Activated T-cell treated with anti-CD3 and anti-CD28 coated beads, Interleukin-2, amount 50 U/mL, for 72 hours (primary cell): ENCODE measurements at regions not wholly inside any gene's neighbourhood (a gene's known extent, or its start where the extent isn't known, plus 50 kb on each side); places are given as distances from the start of the nearest gene placed in this dataset.
A peak's percentile ranks its signal among the peaks of the same experiment; 100 is the strongest.

ENCODE experiments used
- ATAC-seq, 2 donors: fragments of 150-1000 bp; cut with Tn5 transposase; replicated peaks in 1 of 2; 2 replicates each; pipeline ENCODE4 v1.10.0; 2021; ENCODE audit warnings: moderate library complexity in 2 of 2, mild to moderate bottlenecking in 1 of 2
- DNase-seq, 2 donors: peaks; one replicate each; pipeline ENCODE4 v3.0.0; 2021 to 2022; ENCODE audit warnings: mixed read lengths in 1 of 2
- H3K27ac Mint-ChIP-seq: one replicate; pipeline ENCODE4 v1.8.0; 2022; ENCODE audit warnings: mild to moderate bottlenecking, moderate library complexity, mixed read lengths
- H3K27me3 Mint-ChIP-seq: one replicate; pipeline ENCODE4 v1.8.0; 2022; ENCODE audit warnings: low read depth, mixed read lengths
- H3K36me3 Mint-ChIP-seq, 2 donors: one replicate each; pipeline ENCODE4 v1.8.0; 2022; ENCODE audit warnings: mixed read lengths in 2 of 2, mild to moderate bottlenecking in 1 of 2; ENCODE audit not compliant: insufficient read depth in 2 of 2
- H3K4me1 Mint-ChIP-seq: one replicate; pipeline ENCODE4 v1.8.0; 2022; ENCODE audit warnings: low read depth, mixed read lengths
- H3K4me3 Mint-ChIP-seq, 2 donors: one replicate each; pipeline ENCODE4 v1.8.0; 2022; ENCODE audit warnings: mild to moderate bottlenecking in 2 of 2, mixed read lengths in 2 of 2, moderate library complexity in 2 of 2
- H3K9me3 Mint-ChIP-seq, 2 donors: one replicate each; pipeline ENCODE4 v1.8.0; 2022; ENCODE audit warnings: mixed read lengths in 2 of 2

DNA sequence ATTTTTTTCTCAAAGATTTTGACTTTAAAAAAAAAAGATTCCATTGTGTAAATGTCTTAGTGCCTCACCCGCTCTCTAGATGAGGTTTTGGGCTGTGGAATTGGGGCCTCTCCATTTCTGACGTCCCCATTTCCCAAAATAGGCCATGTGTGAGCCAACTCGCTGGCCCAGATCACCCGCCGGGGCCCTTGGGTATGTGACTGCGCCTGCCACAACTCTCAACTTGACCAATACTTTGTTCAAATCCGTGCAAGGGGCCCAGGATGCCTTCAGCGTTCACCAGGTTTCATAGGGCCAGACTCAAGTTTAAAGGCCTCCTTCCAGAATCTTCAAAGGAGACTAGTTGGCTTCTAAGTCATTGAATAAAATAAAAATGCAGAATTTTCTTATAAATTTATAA, 96.0 kb downstream of the DHCR7 start:
- no peak overlapping the region for H3K27ac Mint-ChIP-seq
- DNase-seq, result no peak
- no peaks in the 10 kb centered on the region for H3K9me3 Mint-ChIP-seq
- H3K36me3 Mint-ChIP-seq, result no peaks in the 10 kb centered on the region
- no peak overlapping the region for H3K4me3 Mint-ChIP-seq
- H3K27me3 Mint-ChIP-seq, result peaks cover 12% of the 10 kb centered on the region
- ATAC-seq, result no peak
- no peaks in the 10 kb centered on the region for H3K4me1 Mint-ChIP-seq

DNA sequence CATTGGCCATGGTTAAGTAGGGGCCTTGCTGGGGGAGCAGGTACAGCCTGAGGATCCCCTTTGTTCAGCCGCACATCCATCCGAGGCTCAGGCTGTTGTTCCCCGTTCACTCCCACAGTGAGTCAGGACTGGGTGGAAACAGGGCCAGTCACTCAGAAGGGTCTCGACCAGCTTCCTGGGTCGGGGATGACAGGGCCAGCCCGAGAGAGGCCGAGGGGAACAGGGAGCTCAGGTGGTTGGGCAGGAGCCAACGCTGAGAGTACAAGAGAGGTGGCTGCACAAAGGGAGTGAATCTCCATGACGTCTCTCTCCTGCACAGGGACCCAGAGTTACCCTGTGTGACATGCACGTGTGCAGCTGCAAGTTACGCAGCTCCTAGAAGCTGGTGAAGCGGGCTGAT, 97.2 kb upstream of the SHANK2 start:
- no peaks in the 10 kb centered on the region for H3K4me1 Mint-ChIP-seq
- no peaks in the 10 kb centered on the region for H3K36me3 Mint-ChIP-seq
- H3K4me3 Mint-ChIP-seq, result no peak overlapping the region
- no peak for DNase-seq
- no peak for ATAC-seq
- H3K27ac Mint-ChIP-seq, result no peak overlapping the region
- H3K27me3 Mint-ChIP-seq, result peaks cover 13% of the 10 kb centered on the region
- H3K9me3 Mint-ChIP-seq, result no peaks in the 10 kb centered on the region

DNA sequence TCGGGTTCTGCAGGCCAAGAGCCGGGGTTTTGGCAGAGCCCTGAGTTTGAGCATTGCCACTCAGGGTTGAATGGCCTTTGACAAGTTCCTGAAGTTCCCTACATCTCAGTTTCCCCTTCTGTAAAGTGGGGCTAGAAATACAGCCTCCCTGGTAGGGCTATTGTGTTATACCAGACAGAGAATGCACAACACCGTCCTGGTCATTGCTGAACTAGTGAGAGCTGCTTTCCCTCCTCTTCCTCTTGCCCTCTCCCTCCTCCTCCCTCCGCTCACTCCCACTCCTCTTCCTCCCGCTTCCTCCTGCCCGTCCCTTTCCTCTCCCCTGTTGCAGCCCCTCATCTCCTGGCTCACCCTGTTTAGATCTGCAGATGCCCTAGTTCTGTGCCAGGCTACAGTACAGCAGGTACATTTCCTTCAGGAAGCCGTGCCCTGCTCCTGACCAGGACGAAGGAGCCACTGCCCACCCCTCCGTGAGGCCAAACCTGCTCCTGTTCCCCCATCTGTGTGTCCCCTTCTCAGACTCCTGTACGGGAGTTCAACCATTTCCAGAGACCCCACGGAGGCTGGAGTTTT, 91.5 kb upstream of the SHANK2 start:
- Mint-ChIP-seq H3K4me1 (no peaks in the 10 kb centered on the region), H3K27ac (no peak overlapping the region), H3K4me3 (no peak overlapping the region), H3K9me3 (no peaks in the 10 kb centered on the region), H3K36me3 (no peaks in the 10 kb centered on the region), H3K27me3 (peaks cover 21% of the 10 kb centered on the region)
- DNase-seq (no peak), ATAC-seq (no peak)

DNA sequence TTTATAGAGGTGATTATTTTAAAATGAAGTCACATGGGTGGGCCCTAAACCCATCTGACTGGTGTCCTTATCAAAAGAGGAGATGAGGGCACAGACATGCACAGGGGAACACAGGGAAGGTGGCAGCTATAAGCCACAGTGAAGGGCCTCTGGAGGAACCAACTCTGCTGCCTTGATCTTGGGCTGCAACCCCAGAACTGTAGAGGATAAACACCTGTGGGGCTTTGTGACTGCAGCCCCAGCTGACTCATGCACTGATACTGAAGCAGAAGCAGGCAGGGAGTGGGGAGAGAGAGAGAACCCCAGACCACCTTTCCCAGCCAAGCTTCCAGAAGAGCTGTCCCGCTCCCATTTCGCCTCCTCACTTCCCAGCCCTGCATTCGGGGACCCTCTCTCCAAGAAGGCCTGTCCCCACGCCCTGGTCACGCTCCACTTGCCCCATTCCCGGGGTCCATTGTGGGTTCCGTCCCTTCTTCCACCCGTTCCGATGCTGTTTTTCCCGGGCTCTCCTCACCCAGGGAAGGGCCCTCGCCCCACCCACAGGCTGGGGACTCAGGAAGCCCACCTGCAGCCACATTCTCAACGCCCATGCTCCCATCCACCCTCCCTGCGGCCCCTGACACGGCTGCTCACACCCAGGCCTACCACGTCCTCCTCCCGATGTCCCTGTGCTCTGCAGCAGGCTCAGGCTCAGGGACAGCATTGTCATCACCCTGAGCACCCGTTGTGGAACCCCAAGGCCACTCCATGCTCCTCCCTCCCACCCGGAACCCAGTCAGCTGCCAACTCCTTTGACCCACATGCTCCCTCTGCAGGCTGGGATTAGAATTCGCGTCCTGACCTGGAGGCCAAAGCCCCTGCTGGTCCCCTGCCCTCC, 90.8 kb upstream of the SHANK2 start:
- no peaks in the 10 kb centered on the region for H3K4me1 Mint-ChIP-seq
- H3K27ac Mint-ChIP-seq, result no peak overlapping the region
- H3K36me3 Mint-ChIP-seq, result no peaks in the 10 kb centered on the region
- H3K27me3 Mint-ChIP-seq, result peaks cover 23% of the 10 kb centered on the region
- ATAC-seq (no peak), DNase-seq (peak; percentile 7 to 13)
- no peak overlapping the region for H3K4me3 Mint-ChIP-seq
- H3K9me3 Mint-ChIP-seq, result no peaks in the 10 kb centered on the region

DNA sequence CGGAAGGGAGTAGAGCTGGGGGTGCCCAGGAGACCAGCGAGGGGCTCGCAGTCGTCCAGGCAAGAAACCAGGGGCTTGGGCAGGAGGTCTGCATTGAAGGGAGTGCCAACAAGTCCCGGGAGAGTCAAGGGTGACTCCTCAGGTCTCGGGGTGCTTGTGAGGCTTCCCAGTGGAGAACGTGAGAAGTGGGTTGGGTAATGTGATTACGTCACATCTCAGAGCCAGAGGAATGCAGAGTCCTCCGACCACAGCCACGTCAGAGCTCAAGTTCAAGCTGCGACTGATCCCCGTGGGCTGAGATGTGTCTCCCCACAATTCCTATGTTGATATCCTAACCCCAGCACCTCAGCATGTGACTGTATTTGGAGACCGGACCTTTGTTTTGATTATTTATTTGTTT, 89.7 kb upstream of the SHANK2 start:
- no peak overlapping the region for H3K27ac Mint-ChIP-seq
- no peaks in the 10 kb centered on the region for H3K4me1 Mint-ChIP-seq
- H3K36me3 Mint-ChIP-seq, result no peaks in the 10 kb centered on the region
- H3K27me3 Mint-ChIP-seq, result peaks cover 18% of the 10 kb centered on the region
- no peak overlapping the region for H3K4me3 Mint-ChIP-seq
- DNase-seq, result no peak
- H3K9me3 Mint-ChIP-seq, result no peaks in the 10 kb centered on the region
- no peak for ATAC-seq

DNA sequence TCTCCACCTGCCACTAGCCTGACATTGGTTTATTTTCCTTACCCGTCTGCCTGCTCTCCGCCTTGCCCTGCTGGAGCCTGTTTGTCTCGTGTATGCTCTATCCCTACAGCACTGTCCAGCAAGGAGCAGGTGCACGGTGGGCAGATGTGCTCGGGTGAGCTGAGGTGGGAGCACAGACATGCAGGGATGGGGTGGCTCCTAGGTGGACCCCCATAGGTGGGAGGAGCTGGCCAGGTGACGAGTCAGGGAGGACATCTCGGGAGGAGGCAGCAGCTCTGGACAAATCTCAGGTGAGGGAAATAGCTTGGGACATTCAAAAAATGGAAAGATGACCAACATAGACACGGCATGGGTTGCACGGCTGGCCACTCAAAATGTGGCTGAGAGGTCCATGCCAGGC, 89.2 kb upstream of the SHANK2 start:
- no peaks in the 10 kb centered on the region for H3K36me3 Mint-ChIP-seq
- ATAC-seq, result no peak

DNA sequence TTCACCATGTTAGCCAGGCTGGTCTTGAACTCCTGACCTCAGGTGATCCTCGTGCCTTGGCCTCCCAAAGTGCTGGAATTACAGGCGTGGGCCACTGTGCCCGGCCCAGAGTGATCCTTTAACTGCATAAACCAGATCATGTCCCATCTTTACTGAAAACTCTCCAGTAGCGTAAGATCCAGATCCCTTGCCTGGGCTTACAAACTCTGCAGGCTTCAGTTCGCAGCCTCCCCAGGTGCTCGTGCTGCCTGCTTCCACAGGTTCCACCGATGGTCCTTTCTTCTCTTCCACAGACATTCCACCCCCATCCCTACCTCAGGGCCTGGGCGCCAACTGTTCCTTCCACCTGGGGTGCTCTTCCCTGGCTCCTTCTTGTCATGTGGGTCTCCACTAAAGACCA, 88.8 kb upstream of the SHANK2 start:
- DNase-seq (no peak), ATAC-seq (no peak)
- Mint-ChIP-seq H3K36me3 (no peaks in the 10 kb centered on the region), H3K27me3 (peaks cover 18% of the 10 kb centered on the region), H3K27ac (no peak overlapping the region), H3K4me1 (no peaks in the 10 kb centered on the region), H3K9me3 (no peaks in the 10 kb centered on the region), H3K4me3 (no peak overlapping the region)

More for the DNA sequence above, 89.2 kb upstream of the SHANK2 start:
- H3K27me3 Mint-ChIP-seq, result peaks cover 18% of the 10 kb centered on the region
- H3K9me3 Mint-ChIP-seq, result no peaks in the 10 kb centered on the region
- H3K27ac Mint-ChIP-seq, result no peak overlapping the region
- no peaks in the 10 kb centered on the region for H3K4me1 Mint-ChIP-seq
- DNase-seq, result no peak
- H3K4me3 Mint-ChIP-seq, result no peak overlapping the region

DNA sequence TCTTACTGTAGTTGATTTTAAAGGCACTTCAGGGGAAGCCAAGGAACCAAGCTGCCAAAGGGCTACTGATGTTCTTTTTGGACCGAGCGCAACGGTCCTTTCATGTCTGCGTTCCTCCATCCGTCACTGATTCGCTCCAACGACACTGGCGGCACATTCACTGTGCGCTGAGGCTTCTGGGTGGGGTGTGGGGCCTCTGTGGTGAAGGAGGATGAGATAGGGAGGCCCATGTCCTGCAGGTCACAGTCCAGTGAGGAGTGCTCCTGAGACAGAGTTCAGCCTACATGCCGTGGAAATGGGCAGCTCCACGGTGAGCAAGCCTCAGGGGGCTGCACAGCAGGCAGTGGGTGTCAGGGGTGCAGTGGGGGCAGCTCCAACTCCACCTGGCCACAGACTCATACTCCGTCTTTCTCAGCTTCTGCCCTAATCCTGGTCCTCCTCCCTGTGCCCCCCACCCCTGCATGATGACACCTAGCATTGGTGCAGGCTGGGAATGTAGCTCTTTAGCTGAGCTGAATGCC, 87.8 kb upstream of the SHANK2 start:
- no peak overlapping the region for H3K27ac Mint-ChIP-seq
- no peaks in the 10 kb centered on the region for H3K36me3 Mint-ChIP-seq
- ATAC-seq (no peak), DNase-seq (no peak)
- H3K4me3 Mint-ChIP-seq, result no peak overlapping the region
- H3K27me3 Mint-ChIP-seq, result peaks cover 18% of the 10 kb centered on the region
- no peaks in the 10 kb centered on the region for H3K4me1 Mint-ChIP-seq
- no peaks in the 10 kb centered on the region for H3K9me3 Mint-ChIP-seq

DNA sequence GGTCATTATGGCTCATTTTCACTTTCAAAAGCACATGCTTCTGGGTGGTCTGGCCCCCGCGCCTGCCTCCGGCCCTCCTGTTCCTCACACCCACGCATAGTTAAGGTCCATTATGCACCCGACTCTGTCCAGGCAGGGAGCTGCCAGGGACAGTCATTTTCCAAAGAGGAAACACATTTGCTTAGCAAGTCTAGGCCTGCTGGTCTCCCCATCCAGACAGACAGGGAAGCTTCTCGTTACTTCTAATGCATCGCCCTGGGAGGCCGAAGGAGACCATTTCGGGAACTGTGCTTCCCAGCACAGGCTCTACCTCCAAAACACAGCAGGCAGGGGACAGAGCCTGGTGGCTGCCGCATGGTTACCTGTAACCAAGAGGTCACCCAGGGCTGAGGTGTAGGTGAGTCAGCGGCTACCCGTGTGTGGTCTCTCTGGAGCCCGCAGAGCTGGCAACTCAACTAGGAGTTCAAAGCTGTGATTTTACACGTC, 87.1 kb upstream of the SHANK2 start:
- Mint-ChIP-seq H3K27me3 (peaks cover 18% of the 10 kb centered on the region), H3K27ac (no peak overlapping the region), H3K4me3 (no peak overlapping the region), H3K9me3 (no peaks in the 10 kb centered on the region), H3K36me3 (no peaks in the 10 kb centered on the region), H3K4me1 (no peaks in the 10 kb centered on the region)
- ATAC-seq (no peak), DNase-seq (no peak)

DNA sequence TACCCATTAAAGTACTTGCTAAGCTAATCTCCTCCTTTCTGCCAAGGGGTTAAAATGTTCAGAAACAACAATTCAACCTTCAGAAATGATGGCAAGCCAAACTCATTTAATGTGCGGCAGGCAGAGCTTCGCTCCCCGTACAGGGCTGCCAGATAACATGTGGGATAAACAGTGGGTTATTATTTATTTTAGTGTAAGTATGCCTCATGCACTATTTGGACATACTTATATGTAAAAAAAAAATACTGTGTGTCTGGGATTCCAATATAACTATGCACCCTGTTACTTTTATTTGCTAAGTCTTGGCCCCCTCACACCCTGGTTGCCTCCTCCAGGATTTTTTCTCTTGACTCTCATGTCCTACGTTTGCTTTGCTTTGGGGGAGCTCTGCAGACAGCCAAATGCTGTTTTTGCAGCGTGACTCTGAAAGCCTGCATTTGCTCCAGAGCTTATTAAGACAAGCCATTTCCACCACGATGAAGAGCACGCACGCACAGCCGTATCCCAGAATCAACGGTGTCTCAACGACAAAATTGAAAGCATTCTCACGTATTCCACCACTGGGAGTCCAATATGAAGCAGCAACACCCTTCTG, 86.5 kb upstream of the SHANK2 start:
- peaks cover 18% of the 10 kb centered on the region for H3K27me3 Mint-ChIP-seq
- no peak overlapping the region for H3K4me3 Mint-ChIP-seq
- H3K4me1 Mint-ChIP-seq, result no peaks in the 10 kb centered on the region
- H3K36me3 Mint-ChIP-seq, result no peaks in the 10 kb centered on the region
- no peak for DNase-seq
- H3K27ac Mint-ChIP-seq, result no peak overlapping the region
- no peak for ATAC-seq
- no peaks in the 10 kb centered on the region for H3K9me3 Mint-ChIP-seq

DNA sequence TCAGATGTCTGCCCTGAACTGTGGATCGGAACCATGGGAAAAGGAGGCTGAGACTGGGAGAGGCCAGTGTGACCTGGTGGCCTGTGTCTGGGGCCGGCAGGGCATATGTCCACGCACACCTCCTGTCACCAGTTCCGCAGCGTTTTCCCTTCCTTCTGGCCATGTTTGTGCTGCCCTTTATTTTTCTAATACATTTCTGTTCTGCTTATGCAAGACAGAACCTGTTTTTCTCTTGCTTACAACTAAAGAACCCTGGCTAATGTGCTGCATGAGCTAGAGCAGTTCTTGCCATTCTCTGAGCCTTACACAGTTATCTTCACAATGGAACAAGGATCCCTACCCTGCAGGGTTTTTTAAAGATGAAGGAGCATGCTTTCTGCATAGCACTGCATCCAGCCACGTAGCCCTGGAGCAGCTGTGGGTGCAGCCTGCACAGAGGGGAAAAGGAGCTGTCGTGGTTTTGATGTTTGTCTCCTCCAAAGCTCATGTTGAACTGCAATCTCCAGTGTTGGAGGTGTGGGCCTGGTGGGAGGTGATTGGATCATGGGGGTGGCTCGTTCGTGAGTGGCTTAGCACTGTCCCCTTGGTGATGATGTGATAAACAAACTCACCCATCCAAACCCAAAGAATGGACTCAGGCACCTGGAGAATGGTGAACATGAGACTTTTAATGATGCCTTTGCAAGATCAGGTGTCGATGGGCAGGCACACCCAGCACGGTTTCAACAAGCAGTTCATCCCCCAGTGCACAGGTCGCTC, 84.8 kb upstream of the SHANK2 start:
- peaks cover 0 to 3% of the 10 kb centered on the region in 2 donors for H3K36me3 Mint-ChIP-seq
- no peak for DNase-seq
- no peak for ATAC-seq
- H3K27ac Mint-ChIP-seq, result no peak overlapping the region
- peaks cover 18% of the 10 kb centered on the region for H3K27me3 Mint-ChIP-seq
- no peaks in the 10 kb centered on the region for H3K4me1 Mint-ChIP-seq
- H3K9me3 Mint-ChIP-seq, result peaks cover 2% of the 10 kb centered on the region in 2 donors
- no peak overlapping the region for H3K4me3 Mint-ChIP-seq

DNA sequence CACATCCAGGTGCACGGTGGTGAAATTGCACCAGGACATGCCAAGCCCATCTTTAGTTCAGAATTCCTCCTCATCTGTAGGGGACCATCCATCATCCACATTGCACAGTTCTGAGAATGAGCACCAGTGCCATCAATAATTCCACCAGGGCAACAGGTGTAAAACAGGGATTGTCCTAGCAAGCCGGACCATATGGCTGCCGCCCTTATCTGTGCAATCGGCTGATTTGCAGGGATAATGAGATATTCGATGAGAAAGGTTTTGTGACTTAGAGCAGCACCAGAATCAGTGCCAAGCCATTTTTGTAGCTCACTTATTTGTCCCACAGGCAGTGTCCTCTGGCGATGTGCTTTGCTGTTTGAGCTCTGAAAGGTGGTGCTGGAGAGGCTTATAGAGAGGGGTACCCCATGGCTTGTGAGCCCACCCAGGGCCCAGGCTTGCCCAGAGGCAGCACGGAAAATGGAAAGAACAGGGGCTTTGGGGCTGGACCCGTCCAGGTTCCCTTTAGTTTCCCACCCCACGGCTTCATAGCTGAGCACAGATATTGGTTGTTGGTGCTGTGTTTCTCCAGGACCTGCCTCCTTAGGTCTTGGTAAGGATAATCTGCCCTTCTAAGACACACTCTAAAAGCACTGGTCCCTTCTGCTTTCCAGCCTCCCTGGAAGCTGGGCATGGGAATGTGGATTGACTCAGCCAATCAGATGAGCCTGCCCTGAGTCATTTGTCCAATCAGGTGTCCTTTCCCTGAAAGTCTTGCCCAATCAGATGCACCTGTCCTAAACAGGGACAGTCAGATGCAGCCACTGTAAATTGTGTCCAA, 84.0 kb upstream of the SHANK2 start:
- Mint-ChIP-seq H3K36me3 (peaks cover 0 to 3% of the 10 kb centered on the region in 2 donors), H3K27me3 (peaks cover 14% of the 10 kb centered on the region), H3K9me3 (peaks cover 2 to 4% of the 10 kb centered on the region in 2 donors), H3K27ac (no peak overlapping the region), H3K4me1 (no peaks in the 10 kb centered on the region), H3K4me3 (no peak overlapping the region)
- no peak for DNase-seq
- ATAC-seq, result no peak
